OCI-LY1 (cell line): ENCODE measurements at regions not wholly inside any gene's neighbourhood (a gene's known extent, or its start where the extent isn't known, plus 50 kb on each side); places are given as distances from the start of the nearest gene placed in this dataset.

Experiments used
- H2AFZ ChIP-seq: fragments of 200-600 bp; sonication (generic), shearing (Covaris generic); 2 replicates; pipeline ENCODE4 v1.6.0; 2014; ENCODE audit warnings: antibody characterized with exemption, mild to moderate bottlenecking, low read length
- H3F3A ChIP-seq: fragments of 200-600 bp; sonication (generic), shearing (Covaris generic); 2 replicates; pipeline ENCODE4 v1.6.0; 2014; ENCODE audit warnings: mild to moderate bottlenecking, antibody characterized with exemption, low read length, moderate library complexity; ENCODE audit not compliant: insufficient read depth
- H3K27ac ChIP-seq: fragments of 200-600 bp; sonication (generic); 2 replicates; pipeline ENCODE4 v1.5.1; 2014; ENCODE audit warnings: low read length, mixed run types, mild to moderate bottlenecking, low read depth; ENCODE audit not compliant: poor library complexity, severe bottlenecking
- H3K27me3 ChIP-seq: fragments of 200-600 bp; sonication (generic); 2 replicates; pipeline ENCODE4 v1.6.0; 2014; ENCODE audit warnings: antibody characterized with exemption, mild to moderate bottlenecking, low read length, moderate library complexity; ENCODE audit not compliant: insufficient read depth
- H3K36me3 ChIP-seq: fragments of 200-600 bp; sonication (generic); 2 replicates; pipeline ENCODE4 v1.6.1; 2014; ENCODE audit warnings: mild to moderate bottlenecking, antibody characterized with exemption, low read length, moderate library complexity, mixed read lengths; ENCODE audit not compliant: insufficient read depth
- H3K4me1 ChIP-seq: fragments of 200-600 bp; sonication (generic); 2 replicates; pipeline ENCODE4 v1.5.1; 2014; ENCODE audit warnings: mild to moderate bottlenecking, low read length, moderate library complexity; ENCODE audit not compliant: insufficient read depth, severe bottlenecking
- H3K4me2 ChIP-seq: fragments of 200-600 bp; sonication (generic), shearing (Covaris generic); 2 replicates; pipeline ENCODE4 v1.6.1; 2014; ENCODE audit warnings: low read length
- H3K4me3 ChIP-seq: fragments of 200-600 bp; sonication (generic); 2 replicates; pipeline ENCODE4 v1.5.1; 2014; ENCODE audit warnings: low read length, low read depth, mild to moderate bottlenecking, mixed read lengths; ENCODE audit not compliant: poor library complexity, severe bottlenecking
- H3K79me2 ChIP-seq: fragments of 200-600 bp; shearing (Covaris generic); 2 replicates; pipeline ENCODE4 v1.6.1; 2016; ENCODE audit warnings: mixed run types, low read length, mixed read lengths; ENCODE audit not compliant: insufficient read depth
- H3K9ac ChIP-seq: fragments of 200-600 bp; sonication (generic), shearing (Covaris generic); 2 replicates; pipeline ENCODE4 v1.6.1; 2014; ENCODE audit warnings: mild to moderate bottlenecking, low read length, mixed read lengths
- H3K9me2 ChIP-seq: fragments of 200-600 bp; sonication (generic), shearing (Covaris generic); 2 replicates; pipeline ENCODE4 v1.6.1; 2014; ENCODE audit warnings: low read depth, mild to moderate bottlenecking, low read length, mixed read lengths
- H3K9me3 ChIP-seq: fragments of 200-600 bp; shearing (Covaris generic); 2 replicates; pipeline ENCODE4 v1.6.1; 2014; ENCODE audit warnings: low read length, mixed read lengths
- H4K20me1 ChIP-seq: fragments of 200-600 bp; sonication (generic), shearing (Covaris generic); 2 replicates; pipeline ENCODE4 v1.6.0; 2016; ENCODE audit warnings: mild to moderate bottlenecking, low read length; ENCODE audit not compliant: insufficient read depth
- CTCF ChIP-seq: fragments of 200-600 bp; sonication (generic), shearing (Covaris generic); IDR thresholded peaks from 2 replicates; pipeline ENCODE4 v1.5.1; 2017; ENCODE audit warnings: mild to moderate bottlenecking, antibody characterized with exemption, low read length, moderate library complexity, mixed read lengths
- EZH2 ChIP-seq: fragments of 200-600 bp; sonication (generic), shearing (Covaris generic); IDR thresholded peaks from 2 replicates; pipeline ENCODE4 v1.8.0; 2017; ENCODE audit warnings: borderline replicate concordance, mixed run types, mild to moderate bottlenecking, antibody characterized with exemption, low read length, moderate library complexity, mixed read lengths

GRCh38 chr5:173727839-173728778 is 111.7 kb upstream of the BOD1 start:
- Histone ChIP-seq H3K9me3 (peaks cover 3% of the 10 kb centered on the region; the same call in 1 of the 2 replicates), H3K4me2 (no peak overlapping the region), H3K9ac (no peak overlapping the region), H3K79me2 (no peaks in the 10 kb centered on the region), H3K27me3 (no peaks in the 10 kb centered on the region), H2AFZ (no peak overlapping the region), H3K27ac (peak overlapping the region; percentile 62), H3K9me2 (no peaks in the 10 kb centered on the region), H3K4me1 (peaks cover 42% of the 10 kb centered on the region), H4K20me1 (no peaks in the 10 kb centered on the region), H3F3A (no peaks in the 10 kb centered on the region), H3K36me3 (peaks cover 23% of the 10 kb centered on the region), H3K4me3 (no peak overlapping the region)
- no peak for TF ChIP-seq CTCF
- TF ChIP-seq EZH2, result no peak

GRCh38 chr5:173729079-173729765 is 112.8 kb upstream of the BOD1 start:
- no peak for TF ChIP-seq CTCF
- TF ChIP-seq EZH2, result no peak
- Histone ChIP-seq H3K4me1 (peaks cover 53% of the 10 kb centered on the region), H2AFZ (no peak overlapping the region), H3K4me3 (no peak overlapping the region), H4K20me1 (no peaks in the 10 kb centered on the region), H3F3A (no peaks in the 10 kb centered on the region; the same call in 1 of the 2 replicates), H3K9ac (peak overlapping the region; percentile 18; the same call in 1 of the 2 replicates), H3K27ac (peak overlapping the region; percentile 62), H3K9me3 (peaks cover 3% of the 10 kb centered on the region; the same call in 1 of the 2 replicates), H3K27me3 (no peaks in the 10 kb centered on the region), H3K36me3 (peaks cover 19% of the 10 kb centered on the region), H3K79me2 (no peaks in the 10 kb centered on the region), H3K4me2 (peak overlapping the region; percentile 4; the same call in 1 of the 2 replicates), H3K9me2 (no peaks in the 10 kb centered on the region)

- Histone ChIP-seq H3K4me3 (no peak overlapping the region), H3F3A (peaks cover 8% of the 10 kb centered on the region), H3K79me2 (no peaks in the 10 kb centered on the region), H4K20me1 (no peaks in the 10 kb centered on the region), H3K9me3 (peaks cover 3% of the 10 kb centered on the region; the same call in 1 of the 2 replicates), H3K9me2 (no peaks in the 10 kb centered on the region), H3K4me1 (peaks cover 69% of the 10 kb centered on the region), H3K36me3 (peaks cover 6% of the 10 kb centered on the region), H3K27me3 (no peaks in the 10 kb centered on the region), H3K27ac (peak overlapping the region; percentile 52), H3K4me2 (no peak overlapping the region), H2AFZ (no peak overlapping the region), H3K9ac (no peak overlapping the region; the same call in 1 of the 2 replicates)
- TF ChIP-seq EZH2 (no peak), CTCF (no peak)
Measured at GRCh38 chr5:173730632-173731298, 114.3 kb upstream of the BOD1 start.
